Central memory CD8-positive, alpha-beta T cell (primary cell): ENCODE measurements at regions not wholly inside any gene's neighbourhood (a gene's known extent, or its start where the extent isn't known, plus 50 kb on each side); places are given as distances from the start of the nearest gene placed in this dataset.
"Not testable (repeated sequence)": the region's sequence is repeated elsewhere in the genome, so short reads cannot be mapped to it uniquely, and the experiment has no call there.

Experiments used
- ATAC-seq: fragments of 150-1000 bp; cut with Tn5 transposase; replicated peaks from 2 replicates; pipeline ENCODE4 v1.10.0; 2022; ENCODE audit warnings: mild to moderate bottlenecking, moderate FRiP score, moderate number of reproducible peaks; ENCODE audit not compliant: poor library complexity, severe bottlenecking; ENCODE audit errors: extremely low read depth
- DNase-seq, 2 donors: peaks; one replicate each; pipeline ENCODE4 v3.0.0; 2021; ENCODE audit warnings: low spot score in 2 of 2
- H3K27ac Mint-ChIP-seq: one replicate; pipeline ENCODE4 v1.8.0; 2022; ENCODE audit warnings: low read depth, mild to moderate bottlenecking, moderate library complexity, mixed read lengths
- H3K27me3 Mint-ChIP-seq: one replicate; pipeline ENCODE4 v1.8.0; 2022; ENCODE audit warnings: mixed read lengths
- H3K36me3 Mint-ChIP-seq: one replicate; pipeline ENCODE4 v1.8.0; 2022; ENCODE audit warnings: mild to moderate bottlenecking, moderate library complexity, mixed read lengths; ENCODE audit not compliant: insufficient read depth
- H3K4me1 Mint-ChIP-seq: one replicate; pipeline ENCODE4 v1.8.0; 2022; ENCODE audit warnings: mixed read lengths
- H3K4me3 Mint-ChIP-seq: one replicate; pipeline ENCODE4 v1.8.0; 2022; ENCODE audit warnings: mild to moderate bottlenecking, moderate library complexity, mixed read lengths
- H3K9me3 Mint-ChIP-seq: one replicate; pipeline ENCODE4 v1.8.0; 2022; ENCODE audit warnings: mixed read lengths

GRCh38 chr11:130672911-130673310 lies 224.5 kb downstream of the ADAMTS15 start:
- Mint-ChIP-seq H3K4me1 (no peaks in the 10 kb centered on the region), H3K27ac (no peak overlapping the region)
- no peak for ATAC-seq

DNA sequence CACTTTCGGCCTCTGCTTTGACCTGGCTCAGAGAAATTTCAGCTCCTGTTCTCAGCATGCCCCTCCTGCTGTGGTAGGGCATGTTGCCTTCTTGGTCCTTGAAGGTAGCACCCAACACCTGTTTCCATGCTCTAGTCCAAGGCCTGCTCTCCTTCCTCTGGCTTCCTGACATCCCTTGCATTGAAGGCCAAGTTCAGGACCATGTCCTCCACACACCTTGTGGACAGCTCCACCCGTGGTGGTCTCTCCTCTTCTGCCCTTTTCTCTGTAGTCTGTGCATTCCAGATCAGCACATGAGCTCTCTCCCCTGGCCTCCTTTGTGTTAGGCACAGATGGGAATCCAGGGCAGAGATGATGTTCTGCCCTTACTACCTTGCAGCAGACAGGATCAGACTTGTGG lies 225.3 kb downstream of the ADAMTS15 start:
- peaks cover 42% of the 10 kb centered on the region for H3K27me3 Mint-ChIP-seq
- no peaks in the 10 kb centered on the region for H3K36me3 Mint-ChIP-seq
- ATAC-seq = no peak

More at GRCh38 chr11:130672911-130673310, 224.5 kb downstream of the ADAMTS15 start:
- Mint-ChIP-seq H3K36me3 (no peaks in the 10 kb centered on the region), H3K27me3 (peaks cover 42% of the 10 kb centered on the region), H3K4me3 (no peak overlapping the region), H3K9me3 (no peaks in the 10 kb centered on the region)
- no peak for DNase-seq

DNA sequence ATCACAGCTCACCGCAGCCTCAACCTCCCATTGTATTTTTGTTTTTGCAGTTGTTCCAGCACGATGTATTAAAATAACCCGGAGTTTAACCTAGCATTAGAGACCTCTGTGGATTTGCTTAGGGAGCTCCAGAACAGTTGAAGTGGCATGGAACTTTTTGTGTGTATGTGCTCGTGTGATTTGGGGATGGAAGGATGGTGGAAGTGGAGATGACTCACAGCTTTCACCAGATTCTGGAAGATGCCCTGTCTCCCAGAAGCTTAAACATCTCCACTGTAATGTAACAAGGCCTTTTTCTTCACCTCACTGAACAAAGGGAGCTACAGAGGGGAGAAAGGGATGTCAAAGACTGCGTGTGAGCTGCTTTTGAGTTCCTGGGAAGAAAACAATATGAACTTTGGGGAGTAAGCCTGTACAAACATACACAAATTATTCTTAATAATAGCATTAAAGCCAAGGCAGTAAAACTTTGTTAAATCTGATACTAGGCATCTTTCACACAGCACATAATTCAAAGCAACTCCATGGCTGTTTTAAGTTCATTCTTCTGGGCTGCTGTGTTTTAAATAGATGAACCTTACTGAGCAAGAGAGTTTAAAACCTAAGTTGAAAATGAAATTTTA lies 226.4 kb downstream of the ADAMTS15 start:
- no peaks in the 10 kb centered on the region for H3K36me3 Mint-ChIP-seq
- H3K4me1 Mint-ChIP-seq = no peaks in the 10 kb centered on the region
- no peak for DNase-seq
- no peak for ATAC-seq
- H3K9me3 Mint-ChIP-seq = peaks cover 10% of the 10 kb centered on the region
- H3K4me3 Mint-ChIP-seq = no peak overlapping the region
- no peak overlapping the region for H3K27ac Mint-ChIP-seq
- peaks cover 42% of the 10 kb centered on the region for H3K27me3 Mint-ChIP-seq

More for the DNA sequence above, 225.3 kb downstream of the ADAMTS15 start:
- Mint-ChIP-seq H3K4me3 (no peak overlapping the region), H3K9me3 (peaks cover 1% of the 10 kb centered on the region), H3K27ac (no peak overlapping the region), H3K4me1 (no peaks in the 10 kb centered on the region)
- DNase-seq = no peak

DNA sequence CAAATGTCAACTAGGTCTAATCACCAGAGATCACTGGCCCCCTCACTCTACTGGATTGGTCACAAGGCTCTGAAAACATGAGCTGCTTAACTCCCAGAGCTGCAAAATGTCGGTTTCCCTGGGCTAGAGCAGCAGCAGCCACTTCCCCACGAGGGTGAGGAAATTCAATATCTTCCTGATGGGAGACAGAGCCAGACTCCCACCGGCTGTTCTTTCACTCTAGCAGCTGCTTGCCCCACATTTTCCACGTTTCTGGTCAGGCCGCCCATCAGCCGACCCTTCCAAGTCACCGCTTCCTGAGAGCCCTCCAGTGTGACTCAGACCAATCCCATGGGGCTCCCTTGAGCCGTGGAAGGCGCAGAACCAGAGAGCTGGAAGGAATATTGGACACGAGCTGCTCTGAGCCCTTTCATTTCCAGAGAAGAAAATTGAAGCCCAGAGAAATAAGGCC lies 227.0 kb downstream of the ADAMTS15 start:
- Mint-ChIP-seq H3K4me1 (no peaks in the 10 kb centered on the region), H3K27me3 (peaks cover 42% of the 10 kb centered on the region), H3K36me3 (no peaks in the 10 kb centered on the region), H3K4me3 (no peak overlapping the region), H3K9me3 (peaks cover 13% of the 10 kb centered on the region), H3K27ac (no peak overlapping the region)
- ATAC-seq (no peak), DNase-seq (no peak)

GRCh38 chr11:130675917-130676316 lies 227.5 kb downstream of the ADAMTS15 start:
- Mint-ChIP-seq H3K27ac (no peak overlapping the region), H3K36me3 (no peaks in the 10 kb centered on the region), H3K4me1 (no peaks in the 10 kb centered on the region), H3K4me3 (no peak overlapping the region), H3K27me3 (peaks cover 42% of the 10 kb centered on the region), H3K9me3 (peaks cover 18% of the 10 kb centered on the region)
- ATAC-seq = no peak
- DNase-seq = no peak

DNA sequence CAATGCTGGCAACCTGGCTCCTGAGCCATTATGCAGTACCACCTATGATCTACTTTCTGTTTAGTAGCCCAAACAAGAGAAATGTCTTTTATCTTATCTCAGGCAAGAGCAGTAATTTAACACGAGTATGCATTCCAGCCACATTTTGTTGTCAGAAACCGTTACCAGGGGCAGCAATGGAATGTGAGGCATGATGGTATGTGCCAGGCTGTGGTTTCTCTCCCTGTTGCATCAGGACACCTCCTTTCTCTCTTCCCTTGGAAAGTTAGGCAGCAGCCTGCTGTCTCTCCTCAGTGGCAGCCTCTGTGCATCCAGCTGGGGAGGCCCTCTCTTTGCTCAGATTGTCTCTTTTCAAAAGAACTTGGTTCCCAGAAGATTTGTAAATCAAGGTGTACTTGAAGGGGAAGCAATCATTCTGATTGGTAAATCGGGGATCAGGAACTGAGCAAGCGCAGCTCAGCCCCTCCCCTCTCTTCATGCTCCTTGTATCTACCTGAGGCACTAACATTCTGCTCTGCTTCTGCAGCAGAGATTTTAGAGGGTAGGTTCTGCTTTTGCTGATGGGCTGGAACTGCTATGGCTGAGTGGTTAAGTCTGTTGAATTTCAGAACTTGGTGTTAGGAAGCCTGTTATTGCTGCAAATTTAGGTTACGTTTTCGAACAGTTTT lies 229.2 kb downstream of the ADAMTS15 start:
- ATAC-seq = no peak
- H3K27me3 Mint-ChIP-seq = peaks cover 49% of the 10 kb centered on the region
- no peak overlapping the region for H3K4me3 Mint-ChIP-seq
- H3K36me3 Mint-ChIP-seq = no peaks in the 10 kb centered on the region
- H3K27ac Mint-ChIP-seq = no peak overlapping the region
- peaks cover 23% of the 10 kb centered on the region for H3K9me3 Mint-ChIP-seq
- no peaks in the 10 kb centered on the region for H3K4me1 Mint-ChIP-seq
- no peak for DNase-seq

- Mint-ChIP-seq H3K27me3 (peaks cover 42% of the 10 kb centered on the region), H3K27ac (no peak overlapping the region), H3K4me3 (no peak overlapping the region), H3K36me3 (no peaks in the 10 kb centered on the region), H3K4me1 (no peaks in the 10 kb centered on the region), H3K9me3 (peaks cover 23% of the 10 kb centered on the region)
- ATAC-seq (no peak), DNase-seq (no peak)
These were observed 230.8 kb downstream of the ADAMTS15 start for GRCh38 chr11:130679247-130679646.

- not testable (repeated sequence) for H3K4me1 Mint-ChIP-seq
These were observed 233.8 kb downstream of the SNX19 start for GRCh38 chr11:130682471-130682870.

GRCh38 chr11:130689222-130689908 lies 226.9 kb downstream of the SNX19 start:
- Mint-ChIP-seq H3K27ac (no peak overlapping the region), H3K4me3 (no peak overlapping the region), H3K4me1 (no peaks in the 10 kb centered on the region), H3K27me3 (peaks cover 54% of the 10 kb centered on the region), H3K36me3 (no peaks in the 10 kb centered on the region), H3K9me3 (no peaks in the 10 kb centered on the region)
- ATAC-seq = no peak
- DNase-seq = no peak

More at GRCh38 chr11:130682471-130682870, 233.8 kb downstream of the SNX19 start:
- H3K27ac Mint-ChIP-seq, DNase-seq, ATAC-seq, H3K4me3 Mint-ChIP-seq, H3K36me3 Mint-ChIP-seq: not testable (repeated sequence)
- Mint-ChIP-seq H3K27me3 (peaks cover 26% of the 10 kb centered on the region), H3K9me3 (peaks cover 23% of the 10 kb centered on the region)

- no peaks in the 10 kb centered on the region for H3K9me3 Mint-ChIP-seq
- H3K36me3 Mint-ChIP-seq = no peaks in the 10 kb centered on the region
- no peaks in the 10 kb centered on the region for H3K4me1 Mint-ChIP-seq
- ATAC-seq = no peak
- no peak overlapping the region for H3K4me3 Mint-ChIP-seq
- H3K27ac Mint-ChIP-seq = no peak overlapping the region
- H3K27me3 Mint-ChIP-seq = peaks cover 44% of the 10 kb centered on the region
- no peak for DNase-seq
These were observed 224.7 kb downstream of the SNX19 start for GRCh38 chr11:130691581-130691980.

- no peak for ATAC-seq
- Mint-ChIP-seq H3K27ac (no peak overlapping the region), H3K4me1 (no peaks in the 10 kb centered on the region), H3K9me3 (no peaks in the 10 kb centered on the region), H3K27me3 (peaks cover 44% of the 10 kb centered on the region), H3K36me3 (no peaks in the 10 kb centered on the region), H3K4me3 (no peak overlapping the region)
- DNase-seq = no peak
These were observed 224.1 kb downstream of the SNX19 start for GRCh38 chr11:130692220-130692619.

DNA sequence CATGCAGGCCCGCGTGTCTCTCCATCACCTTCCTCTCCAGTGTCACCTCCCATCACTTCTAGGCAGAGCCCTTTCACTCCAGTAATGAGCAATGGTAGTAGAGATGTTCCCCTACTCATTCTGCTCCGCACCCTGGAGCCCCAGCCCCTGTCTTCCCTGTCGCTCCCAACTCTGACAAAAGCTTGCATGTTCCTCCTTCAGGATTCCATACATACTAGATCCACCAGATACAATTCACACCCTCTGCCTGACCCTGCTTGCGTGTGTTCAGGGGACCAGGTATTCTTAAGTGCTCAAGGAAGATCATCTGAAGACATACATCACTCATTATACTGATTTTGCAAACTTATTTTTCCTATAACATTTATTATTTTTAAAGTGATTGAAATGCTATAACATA lies 222.7 kb downstream of the SNX19 start:
- Mint-ChIP-seq H3K4me1 (no peaks in the 10 kb centered on the region), H3K4me3 (no peak overlapping the region), H3K36me3 (no peaks in the 10 kb centered on the region), H3K27me3 (peaks cover 42% of the 10 kb centered on the region), H3K9me3 (no peaks in the 10 kb centered on the region), H3K27ac (no peak overlapping the region)
- DNase-seq = no peak
- no peak for ATAC-seq
